ENCODE measurements at regions not wholly inside any gene's neighbourhood (a gene's known extent, or its start where the extent isn't known, plus 50 kb on each side); places are given as distances from the start of the nearest gene placed in this dataset.

- no peak for TF ChIP-seq CHD7 (IDR thresholded peaks at IDR 0.05; ENCODE audit: insufficient replicate concordance, low read length)
- TF ChIP-seq SIN3A (conservative IDR thresholded peaks at IDR 0.05 in 1 of 2, IDR thresholded peaks at IDR 0.05 in 1 of 2; ENCODE audit: low read depth in 1 of 2, low read length in 2 of 2) = no peak
- TF ChIP-seq YY1 (IDR thresholded peaks at IDR 0.05; ENCODE audit: low read depth, low read length) = no peak
- no peak for TF ChIP-seq EZH2 (IDR thresholded peaks at IDR 0.05; ENCODE audit: low read depth, low read length, severe bottlenecking)
- TF ChIP-seq HDAC2 (IDR thresholded peaks at IDR 0.05; ENCODE audit: borderline replicate concordance in 1 of 2, low read depth in 2 of 2, low read length in 2 of 2) = no peak
- TF ChIP-seq CREB1 (IDR thresholded peaks at IDR 0.05) = no peak
- TF ChIP-seq NRF1 (IDR thresholded peaks at IDR 0.05; ENCODE audit: low read depth, low read length) = no peak
- no peak for TF ChIP-seq TEAD4 (IDR thresholded peaks at IDR 0.05; ENCODE audit: low read depth, low read length)
- no peak for TF ChIP-seq SUZ12 (IDR thresholded peaks at IDR 0.05; ENCODE audit: low read length)
- no peak for TF ChIP-seq TCF12 (IDR thresholded peaks at IDR 0.05; ENCODE audit: low read depth, low read length)
- no peak for TF ChIP-seq BRCA1 (IDR thresholded peaks at IDR 0.05; ENCODE audit: low read depth, low read length)
- TF ChIP-seq SRF (IDR thresholded peaks at IDR 0.05; ENCODE audit: low read depth, low read length) = no peak
- TF ChIP-seq TAF1 (IDR thresholded peaks at IDR 0.05; ENCODE audit: low read depth, low read length) = no peak
These were observed 73.8 kb upstream of the OSBPL8 start (continued) for GRCh38 chr12:76633415-76633814.

Data from H1 (cell line).